WTC11 (cell line): ENCODE measurements at regions not wholly inside any gene's neighbourhood (a gene's known extent, or its start where the extent isn't known, plus 50 kb on each side); places are given as distances from the start of the nearest gene placed in this dataset.

Experiments
- ATF1 ChIP-seq: sonication (generic); formaldehyde crosslinking; IDR thresholded peaks from 2 replicates; pipeline ENCODE4 v1.8.1; 2023; ENCODE audit warnings: mild to moderate bottlenecking, moderate library complexity, missing genetic modification reagents
- FOXK1 ChIP-seq: sonication (generic); formaldehyde crosslinking; IDR thresholded peaks from 2 replicates; pipeline ENCODE4 v1.8.0; 2022; ENCODE audit warnings: mild to moderate bottlenecking, moderate library complexity, missing genetic modification reagents
- NR3C1 ChIP-seq: sonication (generic); formaldehyde crosslinking; conservative IDR thresholded peaks from 2 replicates; pipeline ENCODE4 v1.8.1; 2023; ENCODE audit warnings: low read depth, mild to moderate bottlenecking, missing genetic modification reagents
- RORB ChIP-seq: fragments of 250-450 bp; sonication (Bioruptor Pico); IDR thresholded peaks from 2 replicates; pipeline ENCODE4 v1.9.0; 2021; ENCODE audit warnings: mild to moderate bottlenecking
- TP53 ChIP-seq: sonication (generic); formaldehyde crosslinking; IDR thresholded peaks from 2 replicates; pipeline ENCODE4 v1.8.1; 2023; ENCODE audit warnings: mild to moderate bottlenecking, missing genetic modification reagents
- TF ChIP-seq, protein P1 (sequence below): sonication (generic); formaldehyde crosslinking; IDR thresholded peaks from 2 replicates; pipeline ENCODE4 v1.8.0; 2022; ENCODE audit warnings: mild to moderate bottlenecking, missing genetic modification reagents
- TF ChIP-seq, protein P2 (sequence below): fragments of 200-600 bp; IDR thresholded peaks from 2 replicates; pipeline ENCODE4 v1.8.0; 2022; ENCODE audit warnings: antibody characterized with exemption
- TF ChIP-seq, protein P3 (sequence below): sonication (generic); formaldehyde crosslinking; IDR thresholded peaks from 2 replicates; pipeline ENCODE4 v1.8.1; 2023; ENCODE audit warnings: mild to moderate bottlenecking, missing genetic modification reagents, borderline replicate concordance
- TF ChIP-seq, protein P4 (sequence below): sonication (generic); formaldehyde crosslinking; IDR thresholded peaks from 2 replicates; pipeline ENCODE4 v1.8.0; 2023; ENCODE audit warnings: mild to moderate bottlenecking, missing genetic modification reagents
- TF ChIP-seq, protein P5 (sequence below): sonication (generic); formaldehyde crosslinking; IDR thresholded peaks from 2 replicates; pipeline ENCODE4 v1.8.1; 2022; ENCODE audit warnings: mild to moderate bottlenecking, moderate library complexity, missing genetic modification reagents
- TF ChIP-seq, protein P6 (sequence below): sonication (generic); formaldehyde crosslinking; IDR thresholded peaks from 2 replicates; pipeline ENCODE4 v1.8.1; 2022; ENCODE audit warnings: mild to moderate bottlenecking, missing genetic modification reagents, moderate library complexity, borderline replicate concordance
- TF ChIP-seq, protein P7 (sequence below): sonication (generic); formaldehyde crosslinking; IDR thresholded peaks from 2 replicates; pipeline ENCODE4 v1.8.1; 2023; ENCODE audit warnings: mild to moderate bottlenecking, missing genetic modification reagents, moderate library complexity
- TF ChIP-seq, protein P8 (sequence below): sonication (generic); formaldehyde crosslinking; IDR thresholded peaks from 2 replicates; pipeline ENCODE4 v1.8.0; 2022; ENCODE audit warnings: mild to moderate bottlenecking, missing genetic modification reagents

DNA sequence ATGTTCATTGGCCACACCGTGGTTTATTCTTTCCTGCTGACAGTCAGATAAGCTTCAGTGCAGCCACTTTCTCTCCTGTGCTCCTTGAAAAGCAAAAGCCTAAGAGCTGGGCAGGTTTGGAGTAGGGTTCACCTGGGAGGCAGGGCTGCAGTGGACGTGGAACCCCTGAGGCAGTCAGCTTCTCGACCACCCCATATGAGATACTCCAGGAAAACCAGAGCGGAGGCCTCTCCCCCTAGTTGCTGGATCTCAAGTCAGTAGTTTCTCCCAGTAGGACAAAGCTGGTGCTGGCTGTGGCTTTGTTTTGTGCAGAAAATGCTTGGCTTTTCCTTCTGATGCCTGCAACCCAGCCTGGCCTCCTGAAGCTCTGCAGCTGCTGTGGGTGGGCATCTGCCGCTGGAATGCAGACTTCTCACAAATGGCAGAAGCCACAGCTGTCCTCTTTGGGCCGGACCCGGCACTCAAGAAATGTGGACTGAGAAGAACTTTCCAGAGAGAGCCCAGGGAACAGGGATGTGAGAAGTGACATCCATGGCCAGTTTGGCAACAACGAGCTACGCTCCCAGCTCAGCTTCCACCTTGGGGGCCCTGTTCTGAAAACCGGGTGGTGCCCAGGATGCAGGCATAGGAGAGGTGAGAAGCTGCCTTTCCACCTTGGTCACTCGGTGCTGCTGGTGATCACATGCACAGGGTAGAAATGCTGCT is 276.6 kb upstream of the TCERG1L start:
- TF ChIP-seq NR3C1 (CRISPR knock-in tag) (no peak), ATF1 (CRISPR knock-in tag) (no peak), RORB (no peak), TP53 (CRISPR knock-in tag) (no peak), FOXK1 (no peak)
- TF ChIP-seq, protein P1, sequence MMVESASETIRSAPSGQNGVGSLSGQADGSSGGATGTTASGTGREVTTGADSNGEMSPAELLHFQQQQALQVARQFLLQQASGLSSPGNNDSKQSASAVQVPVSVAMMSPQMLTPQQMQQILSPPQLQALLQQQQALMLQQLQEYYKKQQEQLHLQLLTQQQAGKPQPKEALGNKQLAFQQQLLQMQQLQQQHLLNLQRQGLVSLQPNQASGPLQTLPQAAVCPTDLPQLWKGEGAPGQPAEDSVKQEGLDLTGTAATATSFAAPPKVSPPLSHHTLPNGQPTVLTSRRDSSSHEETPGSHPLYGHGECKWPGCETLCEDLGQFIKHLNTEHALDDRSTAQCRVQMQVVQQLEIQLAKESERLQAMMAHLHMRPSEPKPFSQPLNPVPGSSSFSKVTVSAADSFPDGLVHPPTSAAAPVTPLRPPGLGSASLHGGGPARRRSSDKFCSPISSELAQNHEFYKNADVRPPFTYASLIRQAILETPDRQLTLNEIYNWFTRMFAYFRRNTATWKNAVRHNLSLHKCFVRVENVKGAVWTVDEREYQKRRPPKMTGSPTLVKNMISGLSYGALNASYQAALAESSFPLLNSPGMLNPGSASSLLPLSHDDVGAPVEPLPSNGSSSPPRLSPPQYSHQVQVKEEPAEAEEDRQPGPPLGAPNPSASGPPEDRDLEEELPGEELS: no peak
- TF ChIP-seq, protein P2, sequence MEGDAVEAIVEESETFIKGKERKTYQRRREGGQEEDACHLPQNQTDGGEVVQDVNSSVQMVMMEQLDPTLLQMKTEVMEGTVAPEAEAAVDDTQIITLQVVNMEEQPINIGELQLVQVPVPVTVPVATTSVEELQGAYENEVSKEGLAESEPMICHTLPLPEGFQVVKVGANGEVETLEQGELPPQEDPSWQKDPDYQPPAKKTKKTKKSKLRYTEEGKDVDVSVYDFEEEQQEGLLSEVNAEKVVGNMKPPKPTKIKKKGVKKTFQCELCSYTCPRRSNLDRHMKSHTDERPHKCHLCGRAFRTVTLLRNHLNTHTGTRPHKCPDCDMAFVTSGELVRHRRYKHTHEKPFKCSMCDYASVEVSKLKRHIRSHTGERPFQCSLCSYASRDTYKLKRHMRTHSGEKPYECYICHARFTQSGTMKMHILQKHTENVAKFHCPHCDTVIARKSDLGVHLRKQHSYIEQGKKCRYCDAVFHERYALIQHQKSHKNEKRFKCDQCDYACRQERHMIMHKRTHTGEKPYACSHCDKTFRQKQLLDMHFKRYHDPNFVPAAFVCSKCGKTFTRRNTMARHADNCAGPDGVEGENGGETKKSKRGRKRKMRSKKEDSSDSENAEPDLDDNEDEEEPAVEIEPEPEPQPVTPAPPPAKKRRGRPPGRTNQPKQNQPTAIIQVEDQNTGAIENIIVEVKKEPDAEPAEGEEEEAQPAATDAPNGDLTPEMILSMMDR: no peak
- TF ChIP-seq, protein P3, sequence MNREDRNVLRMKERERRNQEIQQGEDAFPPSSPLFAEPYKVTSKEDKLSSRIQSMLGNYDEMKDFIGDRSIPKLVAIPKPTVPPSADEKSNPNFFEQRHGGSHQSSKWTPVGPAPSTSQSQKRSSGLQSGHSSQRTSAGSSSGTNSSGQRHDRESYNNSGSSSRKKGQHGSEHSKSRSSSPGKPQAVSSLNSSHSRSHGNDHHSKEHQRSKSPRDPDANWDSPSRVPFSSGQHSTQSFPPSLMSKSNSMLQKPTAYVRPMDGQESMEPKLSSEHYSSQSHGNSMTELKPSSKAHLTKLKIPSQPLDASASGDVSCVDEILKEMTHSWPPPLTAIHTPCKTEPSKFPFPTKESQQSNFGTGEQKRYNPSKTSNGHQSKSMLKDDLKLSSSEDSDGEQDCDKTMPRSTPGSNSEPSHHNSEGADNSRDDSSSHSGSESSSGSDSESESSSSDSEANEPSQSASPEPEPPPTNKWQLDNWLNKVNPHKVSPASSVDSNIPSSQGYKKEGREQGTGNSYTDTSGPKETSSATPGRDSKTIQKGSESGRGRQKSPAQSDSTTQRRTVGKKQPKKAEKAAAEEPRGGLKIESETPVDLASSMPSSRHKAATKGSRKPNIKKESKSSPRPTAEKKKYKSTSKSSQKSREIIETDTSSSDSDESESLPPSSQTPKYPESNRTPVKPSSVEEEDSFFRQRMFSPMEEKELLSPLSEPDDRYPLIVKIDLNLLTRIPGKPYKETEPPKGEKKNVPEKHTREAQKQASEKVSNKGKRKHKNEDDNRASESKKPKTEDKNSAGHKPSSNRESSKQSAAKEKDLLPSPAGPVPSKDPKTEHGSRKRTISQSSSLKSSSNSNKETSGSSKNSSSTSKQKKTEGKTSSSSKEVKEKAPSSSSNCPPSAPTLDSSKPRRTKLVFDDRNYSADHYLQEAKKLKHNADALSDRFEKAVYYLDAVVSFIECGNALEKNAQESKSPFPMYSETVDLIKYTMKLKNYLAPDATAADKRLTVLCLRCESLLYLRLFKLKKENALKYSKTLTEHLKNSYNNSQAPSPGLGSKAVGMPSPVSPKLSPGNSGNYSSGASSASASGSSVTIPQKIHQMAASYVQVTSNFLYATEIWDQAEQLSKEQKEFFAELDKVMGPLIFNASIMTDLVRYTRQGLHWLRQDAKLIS (CRISPR knock-in tag): no peak
- TF ChIP-seq, protein P4, sequence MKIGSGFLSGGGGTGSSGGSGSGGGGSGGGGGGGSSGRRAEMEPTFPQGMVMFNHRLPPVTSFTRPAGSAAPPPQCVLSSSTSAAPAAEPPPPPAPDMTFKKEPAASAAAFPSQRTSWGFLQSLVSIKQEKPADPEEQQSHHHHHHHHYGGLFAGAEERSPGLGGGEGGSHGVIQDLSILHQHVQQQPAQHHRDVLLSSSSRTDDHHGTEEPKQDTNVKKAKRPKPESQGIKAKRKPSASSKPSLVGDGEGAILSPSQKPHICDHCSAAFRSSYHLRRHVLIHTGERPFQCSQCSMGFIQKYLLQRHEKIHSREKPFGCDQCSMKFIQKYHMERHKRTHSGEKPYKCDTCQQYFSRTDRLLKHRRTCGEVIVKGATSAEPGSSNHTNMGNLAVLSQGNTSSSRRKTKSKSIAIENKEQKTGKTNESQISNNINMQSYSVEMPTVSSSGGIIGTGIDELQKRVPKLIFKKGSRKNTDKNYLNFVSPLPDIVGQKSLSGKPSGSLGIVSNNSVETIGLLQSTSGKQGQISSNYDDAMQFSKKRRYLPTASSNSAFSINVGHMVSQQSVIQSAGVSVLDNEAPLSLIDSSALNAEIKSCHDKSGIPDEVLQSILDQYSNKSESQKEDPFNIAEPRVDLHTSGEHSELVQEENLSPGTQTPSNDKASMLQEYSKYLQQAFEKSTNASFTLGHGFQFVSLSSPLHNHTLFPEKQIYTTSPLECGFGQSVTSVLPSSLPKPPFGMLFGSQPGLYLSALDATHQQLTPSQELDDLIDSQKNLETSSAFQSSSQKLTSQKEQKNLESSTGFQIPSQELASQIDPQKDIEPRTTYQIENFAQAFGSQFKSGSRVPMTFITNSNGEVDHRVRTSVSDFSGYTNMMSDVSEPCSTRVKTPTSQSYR (CRISPR knock-in tag): no peak
- TF ChIP-seq, protein P5, sequence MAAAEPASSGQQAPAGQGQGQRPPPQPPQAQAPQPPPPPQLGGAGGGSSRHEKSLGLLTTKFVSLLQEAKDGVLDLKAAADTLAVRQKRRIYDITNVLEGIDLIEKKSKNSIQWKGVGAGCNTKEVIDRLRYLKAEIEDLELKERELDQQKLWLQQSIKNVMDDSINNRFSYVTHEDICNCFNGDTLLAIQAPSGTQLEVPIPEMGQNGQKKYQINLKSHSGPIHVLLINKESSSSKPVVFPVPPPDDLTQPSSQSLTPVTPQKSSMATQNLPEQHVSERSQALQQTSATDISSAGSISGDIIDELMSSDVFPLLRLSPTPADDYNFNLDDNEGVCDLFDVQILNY: no peak
- TF ChIP-seq, protein P6, sequence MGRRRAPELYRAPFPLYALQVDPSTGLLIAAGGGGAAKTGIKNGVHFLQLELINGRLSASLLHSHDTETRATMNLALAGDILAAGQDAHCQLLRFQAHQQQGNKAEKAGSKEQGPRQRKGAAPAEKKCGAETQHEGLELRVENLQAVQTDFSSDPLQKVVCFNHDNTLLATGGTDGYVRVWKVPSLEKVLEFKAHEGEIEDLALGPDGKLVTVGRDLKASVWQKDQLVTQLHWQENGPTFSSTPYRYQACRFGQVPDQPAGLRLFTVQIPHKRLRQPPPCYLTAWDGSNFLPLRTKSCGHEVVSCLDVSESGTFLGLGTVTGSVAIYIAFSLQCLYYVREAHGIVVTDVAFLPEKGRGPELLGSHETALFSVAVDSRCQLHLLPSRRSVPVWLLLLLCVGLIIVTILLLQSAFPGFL (CRISPR knock-in tag): no peak
- TF ChIP-seq, protein P7, sequence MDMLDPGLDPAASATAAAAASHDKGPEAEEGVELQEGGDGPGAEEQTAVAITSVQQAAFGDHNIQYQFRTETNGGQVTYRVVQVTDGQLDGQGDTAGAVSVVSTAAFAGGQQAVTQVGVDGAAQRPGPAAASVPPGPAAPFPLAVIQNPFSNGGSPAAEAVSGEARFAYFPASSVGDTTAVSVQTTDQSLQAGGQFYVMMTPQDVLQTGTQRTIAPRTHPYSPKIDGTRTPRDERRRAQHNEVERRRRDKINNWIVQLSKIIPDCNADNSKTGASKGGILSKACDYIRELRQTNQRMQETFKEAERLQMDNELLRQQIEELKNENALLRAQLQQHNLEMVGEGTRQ (CRISPR knock-in tag): no peak
- TF ChIP-seq, protein P8, sequence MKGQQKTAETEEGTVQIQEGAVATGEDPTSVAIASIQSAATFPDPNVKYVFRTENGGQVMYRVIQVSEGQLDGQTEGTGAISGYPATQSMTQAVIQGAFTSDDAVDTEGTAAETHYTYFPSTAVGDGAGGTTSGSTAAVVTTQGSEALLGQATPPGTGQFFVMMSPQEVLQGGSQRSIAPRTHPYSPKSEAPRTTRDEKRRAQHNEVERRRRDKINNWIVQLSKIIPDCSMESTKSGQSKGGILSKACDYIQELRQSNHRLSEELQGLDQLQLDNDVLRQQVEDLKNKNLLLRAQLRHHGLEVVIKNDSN (CRISPR knock-in tag): no peak
